GM13977 (cell line): ENCODE measurements at regions not wholly inside any gene's neighbourhood (a gene's known extent, or its start where the extent isn't known, plus 50 kb on each side); places are given as distances from the start of the nearest gene placed in this dataset.
"Not testable (repeated sequence)": the region's sequence is repeated elsewhere in the genome, so short reads cannot be mapped to it uniquely, and the experiment has no call there.

Experiments used
- DNase-seq: peaks from one replicate; pipeline ENCODE4 v3.0.0; 2012; ENCODE audit warnings: low spot score
- CTCF ChIP-seq: IDR thresholded peaks from 2 replicates; pipeline ENCODE4 v1.5.1; 2012; ENCODE audit warnings: mild to moderate bottlenecking, control low read depth; ENCODE audit not compliant: insufficient read depth; ENCODE audit errors: extremely low read depth, missing control alignments
- in situ Hi-C: fragments of 300-500 bp; cut with MboI; formaldehyde crosslinking; loops from one replicate; pipeline ENCODE4 v1.12.0; 2022; ENCODE audit warnings: low sequenced_read_pairs, low pct_unique_long_range_greater_than_20kb, mixed read lengths, inconsistent platforms; ENCODE audit not compliant: unreplicated experiment

- no peak for DNase-seq
- no peak for TF ChIP-seq CTCF
- in situ Hi-C loops = no loop called here
Measured at GRCh38 chr22:17284466-17284865, 65.2 kb upstream of the ADA2 start.

GRCh38 chr22:17283865-17284264 is 64.6 kb upstream of the ADA2 start:
- DNase-seq, in situ Hi-C loops: not testable (repeated sequence)

GRCh38 chr22:17283423-17283822 is 64.2 kb upstream of the ADA2 start:
- no peak for DNase-seq
- no peak for TF ChIP-seq CTCF
- in situ Hi-C loops = no loop called here

GRCh38 chr22:17281440-17281841 is 62.2 kb upstream of the ADA2 start:
- in situ Hi-C loops = no loop called here
- TF ChIP-seq CTCF = no peak
- DNase-seq = no peak

GRCh38 chr22:17281026-17281425 is 61.8 kb upstream of the ADA2 start:
- no peak for TF ChIP-seq CTCF
- DNase-seq = no peak
- in situ Hi-C loops = no loop called here

- DNase-seq = no peak
- in situ Hi-C loops = no loop called here
- TF ChIP-seq CTCF = no peak
Measured at GRCh38 chr22:17272511-17272991, 53.3 kb upstream of the ADA2 start.

GRCh38 chr22:17271711-17272451 is 52.6 kb upstream of the ADA2 start:
- no peak for TF ChIP-seq CTCF
- in situ Hi-C loops = no loop called here
- DNase-seq = no peak
